Fibroblast of pulmonary artery (primary cell): ENCODE measurements at regions not wholly inside any gene's neighbourhood (a gene's known extent, or its start where the extent isn't known, plus 50 kb on each side); places are given as distances from the start of the nearest gene placed in this dataset.
A peak's percentile ranks its signal among the peaks of the same experiment; 100 is the strongest.

Experiments
- DNase-seq: peaks from one replicate; pipeline ENCODE4 v3.0.0-alpha.2; 2010; ENCODE audit warnings: low read depth
- H3K4me3 ChIP-seq: replicated peaks from 2 replicates; pipeline ENCODE4 v1.5.1; 2011; ENCODE audit warnings: low read depth, mild to moderate bottlenecking, control low read depth, low read length, moderate library complexity
- CTCF ChIP-seq: IDR thresholded peaks from 2 replicates; pipeline ENCODE4 v1.5.1; 2011; ENCODE audit warnings: mild to moderate bottlenecking, control low read depth, low read length, inconsistent platforms; ENCODE audit errors: missing control alignments

- H3K4me3 ChIP-seq: no peak overlapping the region
- no peak for DNase-seq
- no peak for TF ChIP-seq CTCF
These were observed 376.3 kb upstream of the ARHGEF26 start for GRCh38 chr3:153744889-153745288.

GRCh38 chr3:153746211-153746610, 375.0 kb upstream of the ARHGEF26 start:
- DNase-seq: no peak
- no peak overlapping the region for H3K4me3 ChIP-seq
- no peak for TF ChIP-seq CTCF

GRCh38 chr3:153749070-153749610, 372.1 kb upstream of the ARHGEF26 start:
- peak; percentile 51 for DNase-seq
- no peak for TF ChIP-seq CTCF

GRCh38 chr3:153752405-153753027, 368.7 kb upstream of the ARHGEF26 start:
- peak; percentile 33 for DNase-seq
- no peak for TF ChIP-seq CTCF

More at GRCh38 chr3:153749070-153749610, 372.1 kb upstream of the ARHGEF26 start:
- H3K4me3 ChIP-seq: no peak overlapping the region

GRCh38 chr3:153753035-153753434, 368.2 kb upstream of the ARHGEF26 start:
- H3K4me3 ChIP-seq: no peak overlapping the region
- DNase-seq: no peak
- TF ChIP-seq CTCF: no peak

More at GRCh38 chr3:153752405-153753027, 368.7 kb upstream of the ARHGEF26 start:
- no peak overlapping the region for H3K4me3 ChIP-seq

- peak; percentile 34 for DNase-seq
- no peak for TF ChIP-seq CTCF
- H3K4me3 ChIP-seq: no peak overlapping the region
These were observed 364.4 kb upstream of the ARHGEF26 start for GRCh38 chr3:153756816-153757215.

- TF ChIP-seq CTCF: no peak
- no peak overlapping the region for H3K4me3 ChIP-seq
- no peak for DNase-seq
These were observed 363.4 kb upstream of the ARHGEF26 start for GRCh38 chr3:153757839-153758238.
